ENCODE measurements at regions not wholly inside any gene's neighbourhood (a gene's known extent, or its start where the extent isn't known, plus 50 kb on each side); places are given as distances from the start of the nearest gene placed in this dataset.

DNA sequence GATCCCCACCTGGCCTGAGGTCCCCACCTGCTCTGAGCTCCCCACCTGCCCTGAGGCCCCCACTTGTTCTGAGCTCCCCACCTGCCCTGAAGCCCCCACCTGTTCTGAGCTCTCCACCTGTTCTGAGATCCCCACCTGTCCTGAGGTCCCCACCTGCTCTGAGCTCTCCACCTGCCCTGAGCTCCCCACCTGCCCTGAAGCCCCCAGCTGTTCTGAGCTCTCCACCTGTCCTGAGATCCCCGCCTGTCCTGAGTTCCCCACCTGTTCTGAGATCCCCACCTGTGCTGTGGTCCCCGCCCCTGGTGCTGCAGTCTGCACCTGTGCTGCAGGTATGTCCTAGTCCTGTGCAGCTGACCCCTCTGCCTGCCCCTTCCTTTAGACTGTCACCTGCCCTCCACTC, 561.6 kb downstream of the TCERG1L start:
- H3K9ac ChIP-seq (ENCODE audit: low read length), result no peak overlapping the region
- no peaks in the 10 kb centered on the region for H3K9me3 ChIP-seq (ENCODE audit: low read length)
- H2AFZ ChIP-seq (ENCODE audit: low read length), result no peak overlapping the region
- H3K9me2 ChIP-seq (ENCODE audit: low read depth, low read length), result no peaks in the 10 kb centered on the region
- H3K36me3 ChIP-seq (ENCODE audit: insufficient read depth, low read length), result no peaks in the 10 kb centered on the region
- no peaks in the 10 kb centered on the region for H4K20me1 ChIP-seq (ENCODE audit: insufficient read depth, low read length)
- H3K4me2 ChIP-seq (ENCODE audit: low read length), result no peak overlapping the region
- H3K27ac ChIP-seq (ENCODE audit: low read depth, low read length, poor library complexity, severe bottlenecking), result no peak overlapping the region
- H3F3A ChIP-seq (ENCODE audit: insufficient read depth, low read length), result no peaks in the 10 kb centered on the region
- H3K4me1 ChIP-seq (ENCODE audit: insufficient read depth, low read length, severe bottlenecking), result no peaks in the 10 kb centered on the region
- TF ChIP-seq EZH2 (IDR thresholded peaks at IDR 0.05; ENCODE audit: borderline replicate concordance, low read length), result no peak
- TF ChIP-seq, protein P1, sequence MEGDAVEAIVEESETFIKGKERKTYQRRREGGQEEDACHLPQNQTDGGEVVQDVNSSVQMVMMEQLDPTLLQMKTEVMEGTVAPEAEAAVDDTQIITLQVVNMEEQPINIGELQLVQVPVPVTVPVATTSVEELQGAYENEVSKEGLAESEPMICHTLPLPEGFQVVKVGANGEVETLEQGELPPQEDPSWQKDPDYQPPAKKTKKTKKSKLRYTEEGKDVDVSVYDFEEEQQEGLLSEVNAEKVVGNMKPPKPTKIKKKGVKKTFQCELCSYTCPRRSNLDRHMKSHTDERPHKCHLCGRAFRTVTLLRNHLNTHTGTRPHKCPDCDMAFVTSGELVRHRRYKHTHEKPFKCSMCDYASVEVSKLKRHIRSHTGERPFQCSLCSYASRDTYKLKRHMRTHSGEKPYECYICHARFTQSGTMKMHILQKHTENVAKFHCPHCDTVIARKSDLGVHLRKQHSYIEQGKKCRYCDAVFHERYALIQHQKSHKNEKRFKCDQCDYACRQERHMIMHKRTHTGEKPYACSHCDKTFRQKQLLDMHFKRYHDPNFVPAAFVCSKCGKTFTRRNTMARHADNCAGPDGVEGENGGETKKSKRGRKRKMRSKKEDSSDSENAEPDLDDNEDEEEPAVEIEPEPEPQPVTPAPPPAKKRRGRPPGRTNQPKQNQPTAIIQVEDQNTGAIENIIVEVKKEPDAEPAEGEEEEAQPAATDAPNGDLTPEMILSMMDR (IDR thresholded peaks at IDR 0.05; ENCODE audit: low read length), result no peak
- H3K79me2 ChIP-seq (ENCODE audit: insufficient read depth, low read length), result no peaks in the 10 kb centered on the region
- H3K27me3 ChIP-seq (ENCODE audit: insufficient read depth, low read length), result no peaks in the 10 kb centered on the region
- no peak overlapping the region for H3K4me3 ChIP-seq (ENCODE audit: low read depth, low read length, poor library complexity, severe bottlenecking)

DNA sequence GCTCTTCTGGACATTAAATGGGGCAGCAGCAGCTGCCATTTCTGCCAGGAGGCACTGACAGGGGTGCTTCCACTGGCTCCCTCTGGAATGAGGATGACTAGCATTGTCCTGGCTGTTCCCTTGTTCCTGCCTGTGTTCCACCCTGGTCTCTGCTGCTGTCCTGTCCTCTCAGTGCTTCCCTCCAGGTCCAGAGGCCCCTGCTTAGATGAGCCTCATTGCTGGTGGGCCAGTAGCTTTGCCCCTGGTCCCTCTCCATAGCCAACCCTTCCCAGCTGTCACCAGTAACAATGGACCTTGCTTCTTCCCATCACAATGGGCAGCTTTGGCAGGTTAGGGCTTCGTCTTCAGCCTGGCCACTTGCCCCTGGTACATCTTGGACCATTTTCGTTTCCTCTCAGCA, 561.1 kb downstream of the TCERG1L start:
- Histone ChIP-seq H3K4me2 (ENCODE audit: low read length) (no peak overlapping the region), H3K27ac (ENCODE audit: low read depth, low read length, poor library complexity, severe bottlenecking) (no peak overlapping the region), H3K9ac (ENCODE audit: low read length) (no peak overlapping the region), H3K36me3 (ENCODE audit: insufficient read depth, low read length) (no peaks in the 10 kb centered on the region), H3K79me2 (ENCODE audit: insufficient read depth, low read length) (no peaks in the 10 kb centered on the region), H3K27me3 (ENCODE audit: insufficient read depth, low read length) (no peaks in the 10 kb centered on the region), H2AFZ (ENCODE audit: low read length) (no peak overlapping the region), H3K9me2 (ENCODE audit: low read depth, low read length) (no peaks in the 10 kb centered on the region), H3K9me3 (ENCODE audit: low read length) (no peaks in the 10 kb centered on the region), H3K4me1 (ENCODE audit: insufficient read depth, low read length, severe bottlenecking) (no peaks in the 10 kb centered on the region), H4K20me1 (ENCODE audit: insufficient read depth, low read length) (no peaks in the 10 kb centered on the region), H3F3A (ENCODE audit: insufficient read depth, low read length) (no peaks in the 10 kb centered on the region), H3K4me3 (ENCODE audit: low read depth, low read length, poor library complexity, severe bottlenecking) (no peak overlapping the region)
- no peak for TF ChIP-seq EZH2 (IDR thresholded peaks at IDR 0.05; ENCODE audit: borderline replicate concordance, low read length)
- TF ChIP-seq, protein P1 (IDR thresholded peaks at IDR 0.05; ENCODE audit: low read length), result no peak

DNA sequence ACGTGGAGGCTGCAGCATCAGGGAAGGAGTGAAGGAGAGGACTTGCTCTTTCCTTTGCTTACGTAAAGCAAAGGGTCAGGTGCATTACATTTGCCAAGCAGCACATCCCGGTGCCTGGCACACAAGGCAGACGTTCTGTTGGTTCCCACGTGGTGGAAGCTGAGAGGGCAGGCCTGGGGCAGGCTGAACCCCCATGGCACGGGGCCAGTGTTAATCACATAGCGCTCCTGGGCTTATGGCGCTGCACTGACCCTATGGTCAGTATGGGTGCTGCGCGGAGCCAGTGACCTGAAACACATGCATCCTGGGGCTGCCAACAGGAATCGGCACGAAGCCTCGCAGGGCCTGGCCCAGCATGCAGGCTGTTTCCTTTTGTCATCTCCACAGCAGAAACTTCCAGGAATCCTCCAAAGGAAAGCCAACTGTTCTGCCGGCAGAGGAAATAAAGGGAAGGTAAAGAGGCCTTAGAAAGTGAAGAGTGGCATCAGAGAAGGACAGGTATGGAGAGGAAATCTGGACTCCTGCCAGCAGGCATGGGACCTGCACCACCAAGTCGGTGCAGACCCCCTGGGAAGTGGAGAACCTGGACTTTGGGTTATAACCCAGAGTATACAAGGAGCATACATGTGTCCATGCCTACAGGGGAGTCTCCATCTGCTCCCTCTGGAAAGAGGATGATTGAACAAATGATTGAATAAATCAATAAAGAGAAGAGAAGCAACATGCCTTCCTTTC, 560.2 kb downstream of the TCERG1L start:
- Histone ChIP-seq H3K4me2 (ENCODE audit: low read length) (no peak overlapping the region), H3K4me3 (ENCODE audit: low read depth, low read length, poor library complexity, severe bottlenecking) (no peak overlapping the region), H3K79me2 (ENCODE audit: insufficient read depth, low read length) (no peaks in the 10 kb centered on the region)

More for the DNA sequence above, 560.2 kb downstream of the TCERG1L start:
- Histone ChIP-seq H3K9me2 (ENCODE audit: low read depth, low read length) (no peaks in the 10 kb centered on the region), H3K27me3 (ENCODE audit: insufficient read depth, low read length) (no peaks in the 10 kb centered on the region), H3K4me1 (ENCODE audit: insufficient read depth, low read length, severe bottlenecking) (no peaks in the 10 kb centered on the region), H3K36me3 (ENCODE audit: insufficient read depth, low read length) (no peaks in the 10 kb centered on the region), H3K9ac (ENCODE audit: low read length) (no peak overlapping the region), H3F3A (ENCODE audit: insufficient read depth, low read length) (no peaks in the 10 kb centered on the region), H2AFZ (ENCODE audit: low read length) (no peak overlapping the region), H3K9me3 (ENCODE audit: low read length) (no peaks in the 10 kb centered on the region), H3K27ac (ENCODE audit: low read depth, low read length, poor library complexity, severe bottlenecking) (no peak overlapping the region), H4K20me1 (ENCODE audit: insufficient read depth, low read length) (no peaks in the 10 kb centered on the region)
- TF ChIP-seq EZH2 (IDR thresholded peaks at IDR 0.05; ENCODE audit: borderline replicate concordance, low read length), result no peak
- TF ChIP-seq, protein P1 (IDR thresholded peaks at IDR 0.05; ENCODE audit: low read length), result no peak
